GM19240 (cell line): ENCODE measurements at regions not wholly inside any gene's neighbourhood (a gene's known extent, or its start where the extent isn't known, plus 50 kb on each side); places are given as distances from the start of the nearest gene placed in this dataset.
"Not testable (repeated sequence)": the region's sequence is repeated elsewhere in the genome, so short reads cannot be mapped to it uniquely, and the experiment has no call there.

Source experiments
- DNase-seq: peaks from one replicate; pipeline ENCODE4 v3.0.0; 2011; ENCODE audit warnings: low spot score; ENCODE audit not compliant: insufficient read length

- DNase-seq, result no peak
Observed at GRCh38 chr2:83186105-83186760, 1272.8 kb downstream of the SUCLG1 start.

GRCh38 chr2:83180862-83181530, 1278.1 kb downstream of the SUCLG1 start:
- not testable (repeated sequence) for DNase-seq

GRCh38 chr2:83176539-83176938, 1282.5 kb downstream of the SUCLG1 start:
- DNase-seq, result no peak

GRCh38 chr2:83172841-83173240, 1286.2 kb downstream of the SUCLG1 start:
- DNase-seq, result no peak

- no peak for DNase-seq
Observed at GRCh38 chr2:83168377-83168776, 1290.7 kb downstream of the SUCLG1 start.

GRCh38 chr2:83162421-83162820, 1296.7 kb downstream of the SUCLG1 start:
- DNase-seq, result no peak

- DNase-seq, result no peak
Observed at GRCh38 chr2:83160571-83160970, 1298.5 kb downstream of the SUCLG1 start.

GRCh38 chr2:83155826-83156225, 1303.3 kb downstream of the SUCLG1 start:
- DNase-seq, result no peak

GRCh38 chr2:83143946-83144345, 1315.1 kb downstream of the SUCLG1 start:
- no peak for DNase-seq

- no peak for DNase-seq
Observed at GRCh38 chr2:83142934-83143333, 1316.1 kb downstream of the SUCLG1 start.

- DNase-seq, result no peak
Observed at GRCh38 chr2:83115606-83116005, 1343.5 kb downstream of the SUCLG1 start.

- DNase-seq, result no peak
Observed at GRCh38 chr2:83115155-83115554, 1343.9 kb downstream of the SUCLG1 start.

- DNase-seq, result no peak
Observed at GRCh38 chr2:83113953-83114352, 1345.1 kb downstream of the SUCLG1 start.

- no peak for DNase-seq
Observed at GRCh38 chr2:83112858-83113257, 1346.2 kb downstream of the SUCLG1 start.

- DNase-seq, result no peak
Observed at GRCh38 chr2:83109284-83109683, 1349.8 kb downstream of the SUCLG1 start.

- DNase-seq, result no peak
Observed at GRCh38 chr2:83106853-83107252, 1352.2 kb downstream of the SUCLG1 start.

GRCh38 chr2:83104202-83104601, 1354.9 kb downstream of the SUCLG1 start:
- no peak for DNase-seq

GRCh38 chr2:83103613-83104012, 1355.5 kb downstream of the SUCLG1 start:
- DNase-seq, result no peak

- not testable (repeated sequence) for DNase-seq
Observed at GRCh38 chr2:83089051-83089450, 1370.0 kb downstream of the SUCLG1 start.

- no peak for DNase-seq
Observed at GRCh38 chr2:83085869-83086268, 1373.2 kb downstream of the SUCLG1 start.

GRCh38 chr2:83081826-83082690, 1377.0 kb downstream of the SUCLG1 start:
- DNase-seq, result no peak

GRCh38 chr2:83079007-83079406, 1380.1 kb downstream of the SUCLG1 start:
- DNase-seq, result no peak
